ENCODE measurements at regions not wholly inside any gene's neighbourhood (a gene's known extent, or its start where the extent isn't known, plus 50 kb on each side); places are given as distances from the start of the nearest gene placed in this dataset.

- TF ChIP-seq POLR2A (IDR thresholded peaks at IDR 0.05) (no peak), CTCF (IDR thresholded peaks at IDR 0.05) (no peak)
- no peaks in the 10 kb centered on the region for H3K9me3 ChIP-seq
- H3K36me3 ChIP-seq (ENCODE audit: low read depth, missing control alignments), result no peaks in the 10 kb centered on the region
- no peaks in the 10 kb centered on the region for H3K27me3 ChIP-seq
- H3K4me1 ChIP-seq, result no peaks in the 10 kb centered on the region
- no peak overlapping the region for H3K4me3 ChIP-seq
- intact Hi-C loops (cut with DNase I; ENCODE audit: low total_unique reads), result no loop called here
- no peak overlapping the region for H3K27ac ChIP-seq
- DNase-seq, result no peak
- WGBS, 2 donors, result 86 to 100% methylated on average over 1 of the region's 1 CpG
These were observed 196.4 kb downstream of the RPAP3 start for GRCh38 chr12:47509398-47509851.

- Histone ChIP-seq H3K27me3 (no peaks in the 10 kb centered on the region), H3K36me3 (ENCODE audit: low read depth, missing control alignments) (no peaks in the 10 kb centered on the region), H3K27ac (no peak overlapping the region), H3K4me3 (no peak overlapping the region), H3K9me3 (no peaks in the 10 kb centered on the region), H3K4me1 (no peaks in the 10 kb centered on the region)
- TF ChIP-seq POLR2A (IDR thresholded peaks at IDR 0.05) (no peak), CTCF (IDR thresholded peaks at IDR 0.05) (no peak)
- no peak for DNase-seq
- intact Hi-C loops (cut with DNase I; ENCODE audit: low total_unique reads), result no loop called here
- WGBS, 2 donors, result 91 to 96% methylated on average over 3 of the region's 3 CpGs
These were observed 198.6 kb downstream of the RPAP3 start for GRCh38 chr12:47507221-47507620.

- intact Hi-C loops (cut with DNase I; ENCODE audit: low total_unique reads), result no loop called here
- Histone ChIP-seq H3K27ac (no peak overlapping the region), H3K27me3 (no peaks in the 10 kb centered on the region), H3K4me1 (no peaks in the 10 kb centered on the region), H3K4me3 (no peak overlapping the region), H3K9me3 (no peaks in the 10 kb centered on the region), H3K36me3 (ENCODE audit: low read depth, missing control alignments) (no peaks in the 10 kb centered on the region)
- TF ChIP-seq CTCF (IDR thresholded peaks at IDR 0.05), result no peak
- 39 to 43% methylated on average over 11 of the region's 11 CpGs for WGBS, 2 donors
- no peak for DNase-seq
These were observed 200.9 kb downstream of the RPAP3 start for GRCh38 chr12:47504775-47505446.

DNA sequence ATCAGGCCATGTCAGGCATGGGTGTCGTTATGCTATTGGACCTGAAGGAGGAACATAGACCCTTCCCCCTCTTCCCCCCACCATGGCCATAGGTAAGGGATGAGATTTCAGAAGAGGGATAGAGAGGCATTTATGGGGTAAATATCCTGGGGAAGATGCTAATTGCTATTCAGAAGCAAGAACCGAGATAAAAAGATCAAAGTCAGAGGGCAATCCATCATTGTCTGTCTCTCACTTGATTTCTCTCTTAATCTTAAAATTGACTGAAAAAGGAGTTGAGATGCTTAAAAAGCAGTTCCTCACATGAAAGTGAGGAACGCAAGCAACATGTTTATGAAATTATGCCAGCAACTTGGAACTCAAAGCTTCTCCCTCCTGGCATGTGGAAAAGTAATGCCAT, 212.0 kb downstream of the RPAP3 start:
- no peak for DNase-seq
- no peak for TF ChIP-seq POLR2A (IDR thresholded peaks at IDR 0.05)
- no peak for TF ChIP-seq CTCF (IDR thresholded peaks at IDR 0.05)
- Histone ChIP-seq H3K27me3 (no peaks in the 10 kb centered on the region), H3K4me1 (no peaks in the 10 kb centered on the region), H3K36me3 (ENCODE audit: low read depth, missing control alignments) (no peaks in the 10 kb centered on the region), H3K27ac (no peak overlapping the region), H3K9me3 (no peaks in the 10 kb centered on the region), H3K4me3 (no peak overlapping the region)
- intact Hi-C loops (cut with DNase I; ENCODE audit: low total_unique reads), result no loop called here
- WGBS, 2 donors, result 67 to 71% methylated on average over 3 of the region's 3 CpGs
